GM18502 (cell line): ENCODE measurements at regions not wholly inside any gene's neighbourhood (a gene's known extent, or its start where the extent isn't known, plus 50 kb on each side); places are given as distances from the start of the nearest gene placed in this dataset.

Experiments
- ATAC-seq: cut with Tn5 transposase; IDR thresholded peaks from one replicate; pipeline ENCODE4 v1.9.1; 2021; ENCODE audit warnings: mild to moderate bottlenecking; ENCODE audit not compliant: unreplicated experiment, poor library complexity

- no peak for ATAC-seq
Observed at GRCh38 chr2:2859732-2860131, 517.9 kb downstream of the EIPR1 start.

GRCh38 chr2:2859164-2859563 lies 518.5 kb downstream of the EIPR1 start:
- ATAC-seq, result no peak

GRCh38 chr2:2856723-2857415 lies 520.7 kb downstream of the EIPR1 start:
- no peak for ATAC-seq

GRCh38 chr2:2855297-2855696 lies 522.3 kb downstream of the EIPR1 start:
- no peak for ATAC-seq

- ATAC-seq, result no peak
Observed at GRCh38 chr2:2853346-2853745, 522.3 kb upstream of the MYT1L start.

GRCh38 chr2:2851806-2852777 lies 521.0 kb upstream of the MYT1L start:
- no peak for ATAC-seq

GRCh38 chr2:2851316-2851715 lies 520.2 kb upstream of the MYT1L start:
- no peak for ATAC-seq

GRCh38 chr2:2850859-2851258 lies 519.8 kb upstream of the MYT1L start:
- no peak for ATAC-seq

- no peak for ATAC-seq
Observed at GRCh38 chr2:2850218-2850755, 519.2 kb upstream of the MYT1L start.

GRCh38 chr2:2849464-2850217 lies 518.6 kb upstream of the MYT1L start:
- ATAC-seq, result no peak

GRCh38 chr2:2848621-2849333 lies 517.7 kb upstream of the MYT1L start:
- ATAC-seq, result no peak

- no peak for ATAC-seq
Observed at GRCh38 chr2:2848198-2848597, 517.1 kb upstream of the MYT1L start.

GRCh38 chr2:2847209-2847676 lies 516.2 kb upstream of the MYT1L start:
- ATAC-seq, result no peak

GRCh38 chr2:2846332-2847208 lies 515.5 kb upstream of the MYT1L start:
- no peak for ATAC-seq

- ATAC-seq, result no peak
Observed at GRCh38 chr2:2845806-2846315, 514.8 kb upstream of the MYT1L start.

- ATAC-seq, result no peak
Observed at GRCh38 chr2:2845267-2845666, 514.2 kb upstream of the MYT1L start.

GRCh38 chr2:2843969-2844548 lies 513.0 kb upstream of the MYT1L start:
- ATAC-seq, result no peak

GRCh38 chr2:2842466-2842865 lies 511.4 kb upstream of the MYT1L start:
- no peak for ATAC-seq
